CD4-positive, alpha-beta T cell treated with Interleukin-2 at 100 ng/mL for 4 hours (primary cell): ENCODE measurements at regions not wholly inside any gene's neighbourhood (a gene's known extent, or its start where the extent isn't known, plus 50 kb on each side); places are given as distances from the start of the nearest gene placed in this dataset.

Source experiments
- DNase-seq: peaks from one replicate; pipeline ENCODE4 v3.0.0-alpha.2; 2020; ENCODE audit warnings: low spot score

DNA sequence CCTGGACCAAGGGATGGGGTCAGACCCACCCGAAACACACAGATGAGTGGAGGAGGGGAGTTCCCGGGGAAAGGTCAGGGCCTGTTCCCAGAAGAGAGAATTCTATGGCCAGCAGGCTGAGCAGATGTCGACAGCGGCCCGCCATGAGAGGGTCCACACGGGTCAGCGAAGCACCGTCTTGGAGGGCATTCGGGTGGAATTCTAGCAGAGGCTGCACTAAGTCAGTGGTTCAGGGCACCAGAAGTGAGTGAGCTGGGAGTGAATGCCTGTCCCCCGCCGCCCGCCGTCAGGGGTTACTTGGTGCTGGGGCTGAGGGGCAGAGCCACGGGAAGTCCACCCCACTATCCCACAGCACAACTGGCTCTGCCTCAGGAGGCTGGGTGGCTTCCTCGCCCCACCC lies 96.2 kb upstream of the VSTM2B start:
- no peak for DNase-seq

DNA sequence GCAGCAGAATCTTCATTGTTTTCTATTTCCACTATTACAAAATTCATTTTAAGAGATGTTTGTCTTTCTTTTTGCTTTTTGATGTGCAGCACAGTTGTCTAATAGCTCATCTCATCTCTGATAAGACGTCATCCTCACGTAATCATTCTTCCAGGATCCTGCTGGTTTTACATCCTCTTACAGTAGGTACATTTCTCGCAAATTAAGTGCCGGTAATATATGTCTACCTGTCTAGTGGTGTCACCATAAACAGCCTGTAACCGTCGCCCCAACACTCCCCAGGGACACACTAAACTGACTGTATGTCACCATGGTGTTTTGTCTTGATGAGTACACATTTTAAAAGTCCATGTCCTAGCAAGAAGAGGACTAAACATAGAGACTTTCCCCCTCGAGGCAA lies 94.5 kb upstream of the VSTM2B start:
- DNase-seq: no peak

DNA sequence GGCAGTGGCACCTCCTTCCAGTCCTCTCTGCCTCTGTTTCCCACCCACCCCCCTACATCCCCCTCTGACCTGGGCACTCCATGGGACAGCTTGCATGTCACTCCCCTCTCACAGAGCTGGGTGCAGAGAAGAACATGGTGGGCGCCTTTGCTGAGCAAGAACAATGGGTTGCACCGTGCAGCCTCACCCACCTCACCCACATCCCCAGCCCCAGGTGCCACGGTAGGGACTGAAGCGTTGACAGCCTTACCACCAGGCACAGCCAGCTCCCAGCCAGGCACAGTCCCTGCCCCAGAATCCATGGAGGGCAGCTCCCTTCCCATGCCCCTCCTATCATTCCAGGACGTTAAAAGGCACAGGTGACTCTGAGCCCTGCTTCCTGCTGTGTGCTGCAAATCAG lies 93.1 kb upstream of the VSTM2B start:
- DNase-seq: no peak

DNA sequence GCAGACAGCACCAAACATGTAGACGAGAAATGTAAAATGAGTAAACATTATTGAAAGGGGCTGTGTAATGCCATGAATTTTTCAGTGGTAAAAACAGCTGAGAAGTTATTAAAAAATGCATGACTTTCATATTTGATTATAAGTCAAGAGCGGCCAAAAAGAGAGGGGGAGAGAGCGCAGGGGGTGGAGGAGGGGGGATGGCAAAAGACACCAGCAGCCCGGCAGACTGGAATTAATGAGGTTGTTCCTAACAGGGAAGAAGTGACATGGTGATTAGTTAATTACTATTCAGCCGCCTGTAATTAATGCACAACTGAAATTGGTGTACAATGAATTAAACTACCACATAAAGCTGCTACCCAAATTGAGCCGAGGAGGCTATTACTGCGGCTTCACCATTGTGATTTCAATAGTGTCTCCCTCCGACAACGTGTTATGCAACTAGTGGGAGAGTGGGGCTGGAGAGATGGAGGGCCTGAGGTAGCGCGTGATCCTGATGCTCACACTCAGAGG lies 89.1 kb upstream of the VSTM2B start:
- no peak for DNase-seq

DNA sequence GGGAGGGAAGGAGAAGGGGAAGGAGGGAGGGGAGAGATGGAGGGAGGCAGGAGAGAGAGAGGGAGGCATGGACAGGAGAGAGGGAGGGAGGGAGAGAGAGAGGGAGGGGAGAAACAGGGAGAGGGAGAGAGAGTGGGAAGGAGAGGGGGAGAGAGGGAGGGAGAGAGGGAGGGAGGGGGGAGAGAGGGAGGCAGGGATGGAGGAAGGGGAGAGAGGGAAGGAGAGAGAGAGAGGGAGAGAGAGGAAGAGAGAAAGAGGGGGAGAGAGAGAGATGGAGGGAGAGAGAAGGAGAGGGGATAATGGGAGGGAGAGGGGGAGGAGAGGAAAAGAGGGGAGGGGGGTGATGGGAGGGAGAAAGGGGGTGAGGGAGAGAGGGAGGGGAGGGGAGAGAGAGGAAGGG lies 86.8 kb upstream of the VSTM2B start:
- no peak for DNase-seq

DNA sequence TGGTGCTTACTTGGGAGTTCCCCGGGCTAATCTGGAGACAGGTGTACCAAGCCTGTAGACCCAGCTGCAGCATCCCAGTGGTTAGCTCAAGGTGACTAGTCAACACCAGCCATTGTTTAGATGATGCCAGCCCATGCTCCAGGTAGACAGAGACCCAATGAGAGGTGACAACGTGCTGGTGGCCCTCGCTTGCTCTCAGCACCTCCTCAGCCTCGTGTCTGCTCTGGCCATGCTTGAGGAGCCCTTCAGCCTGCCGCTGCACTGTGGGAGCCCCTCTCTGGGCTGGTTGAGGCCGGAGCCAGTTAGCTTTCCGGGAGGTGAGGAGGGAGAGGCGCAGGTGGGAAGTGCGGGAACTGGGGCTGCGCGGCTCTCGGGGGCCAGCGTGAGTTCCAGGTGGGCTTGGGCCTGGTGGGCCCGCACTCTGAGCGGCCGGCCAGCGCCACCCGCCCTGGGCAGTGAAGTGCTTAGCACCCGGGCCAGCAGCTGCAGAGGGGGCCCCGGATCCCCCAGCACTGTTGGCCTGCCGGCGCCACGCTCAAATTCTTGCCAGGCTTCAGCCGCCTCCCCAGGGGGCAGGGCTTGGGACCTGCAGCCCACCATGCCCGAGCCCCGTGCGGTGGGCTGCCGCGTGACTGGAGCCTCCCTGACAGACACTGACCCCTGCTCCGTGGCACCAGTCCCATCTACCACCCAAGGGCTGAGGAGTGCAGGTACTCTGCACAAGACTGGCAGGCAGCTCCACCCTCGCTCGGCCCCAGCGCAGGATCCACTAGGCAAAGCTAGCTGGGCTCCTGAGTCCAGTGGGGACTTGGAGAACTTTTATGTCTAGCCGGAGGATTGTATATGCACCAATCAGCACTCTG lies 85.9 kb upstream of the VSTM2B start:
- DNase-seq: no peak

DNA sequence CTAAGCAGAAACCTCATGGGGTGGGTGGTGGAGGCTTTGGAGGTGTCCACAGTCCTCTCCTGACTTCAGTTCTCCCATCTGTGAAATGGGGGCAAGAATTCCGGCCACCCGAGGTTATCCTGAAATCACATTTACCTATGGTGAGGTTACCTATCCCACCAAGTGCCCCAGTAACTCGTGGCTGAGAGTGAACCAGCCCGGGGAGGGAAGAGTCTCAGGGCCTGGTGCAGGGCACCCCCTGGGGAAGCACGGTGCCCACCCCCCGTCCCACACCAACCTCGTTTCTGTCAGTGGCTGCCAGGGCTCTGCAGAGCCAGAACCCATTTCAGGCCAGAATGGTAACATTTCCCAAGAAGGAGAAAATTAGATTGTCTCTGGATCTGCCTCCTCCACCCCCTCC lies 83.7 kb upstream of the VSTM2B start:
- DNase-seq: no peak

GRCh38 chr19:29442910-29443309 lies 82.9 kb upstream of the VSTM2B start:
- DNase-seq: no peak

DNA sequence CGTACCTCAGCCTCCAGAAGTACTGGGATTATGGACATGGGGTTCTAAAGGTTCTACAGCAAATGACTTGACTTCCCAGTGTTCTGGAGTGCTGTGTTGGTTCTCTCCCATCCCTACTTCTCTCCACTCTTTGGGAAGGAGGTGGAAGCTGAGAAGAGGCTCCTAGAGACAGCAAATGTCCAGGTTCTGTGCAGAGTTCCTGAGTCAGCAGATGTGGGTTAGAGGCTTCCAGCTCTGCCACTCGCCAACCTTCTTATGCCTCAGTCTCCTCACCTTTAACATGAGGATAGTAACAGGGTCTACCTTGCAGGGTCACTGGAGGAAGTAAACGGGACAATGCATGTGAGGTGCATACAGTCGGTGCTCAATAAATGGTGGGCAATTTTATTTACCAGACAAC lies 80.5 kb upstream of the VSTM2B start:
- no peak for DNase-seq

DNA sequence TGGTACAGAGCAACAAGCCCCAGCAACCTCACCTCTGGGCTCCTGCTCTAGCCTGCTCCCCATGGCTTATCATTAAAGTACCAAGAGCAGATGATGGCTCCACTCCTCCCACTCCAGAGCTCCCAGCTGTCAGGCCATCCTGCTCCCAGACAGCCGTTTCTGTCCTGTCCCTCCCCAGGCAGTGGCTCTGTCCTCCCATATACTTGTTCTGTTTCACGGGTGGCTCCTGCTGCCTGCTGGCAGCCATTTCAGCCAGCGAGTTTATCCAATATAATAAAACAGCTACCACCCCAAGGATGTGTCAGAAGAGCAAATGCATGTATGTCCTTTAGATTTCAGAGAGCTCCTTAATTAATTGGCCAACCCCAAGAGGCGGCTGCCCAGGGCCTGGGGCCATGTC lies 79.4 kb upstream of the VSTM2B start:
- DNase-seq: no peak

DNA sequence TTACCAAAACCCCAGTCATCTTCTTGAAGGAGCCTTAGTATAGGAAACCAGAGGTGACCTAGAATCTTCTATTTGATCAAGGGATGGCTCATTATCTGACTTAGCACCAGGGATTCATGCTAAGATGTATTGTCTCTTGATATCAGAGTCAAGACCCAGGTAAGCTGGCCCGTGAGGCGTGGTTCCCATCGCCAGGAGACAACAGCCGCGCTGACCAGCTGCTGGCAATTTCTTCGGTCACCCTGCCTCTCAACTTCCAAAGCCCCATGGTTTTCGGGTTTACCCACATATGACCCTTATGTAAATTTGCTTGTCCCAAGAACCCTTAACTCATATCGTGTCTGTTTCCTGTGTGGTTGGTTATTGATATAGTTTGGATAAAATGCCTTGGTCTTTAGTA lies 77.7 kb upstream of the VSTM2B start:
- no peak for DNase-seq

DNA sequence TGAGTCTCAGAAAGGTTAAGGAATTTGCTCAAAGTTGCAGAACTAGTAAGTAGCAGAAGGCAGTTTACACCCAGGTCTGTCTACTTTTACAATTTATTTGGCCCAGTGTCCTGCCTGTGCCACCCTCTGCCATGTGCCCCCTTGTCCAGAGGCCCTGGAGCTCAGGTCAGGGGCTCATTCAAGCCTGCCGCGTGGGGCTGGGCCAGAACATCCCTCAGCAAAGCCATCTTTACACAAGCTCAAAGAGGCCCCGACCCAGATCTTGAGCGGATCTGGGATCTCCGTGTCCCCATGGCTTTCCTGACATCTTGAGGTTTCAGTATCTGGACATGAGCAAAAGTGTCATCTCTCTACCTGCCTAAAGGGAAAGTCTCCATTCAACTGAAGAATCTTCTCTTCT lies 76.4 kb upstream of the VSTM2B start:
- no peak for DNase-seq

DNA sequence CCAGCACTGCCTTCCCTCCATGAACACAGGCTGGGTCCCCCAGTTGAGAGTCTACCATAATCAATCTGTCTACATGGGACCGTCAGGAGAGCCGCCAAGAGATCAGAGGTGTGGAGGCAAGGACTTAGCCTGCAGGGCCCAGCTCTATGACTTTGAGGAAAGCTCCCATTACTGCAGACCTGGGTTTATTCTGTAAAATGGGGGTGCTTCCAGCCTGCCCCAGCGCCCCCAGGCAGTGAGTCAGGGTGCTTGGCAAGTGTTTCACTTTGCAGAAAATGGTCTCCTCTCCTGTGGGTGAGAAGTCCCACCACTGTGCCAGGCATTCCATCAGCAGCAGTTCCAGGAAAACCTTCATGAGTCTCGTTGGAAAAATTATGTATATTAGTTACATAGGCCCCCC lies 75.5 kb upstream of the VSTM2B start:
- no peak for DNase-seq

DNA sequence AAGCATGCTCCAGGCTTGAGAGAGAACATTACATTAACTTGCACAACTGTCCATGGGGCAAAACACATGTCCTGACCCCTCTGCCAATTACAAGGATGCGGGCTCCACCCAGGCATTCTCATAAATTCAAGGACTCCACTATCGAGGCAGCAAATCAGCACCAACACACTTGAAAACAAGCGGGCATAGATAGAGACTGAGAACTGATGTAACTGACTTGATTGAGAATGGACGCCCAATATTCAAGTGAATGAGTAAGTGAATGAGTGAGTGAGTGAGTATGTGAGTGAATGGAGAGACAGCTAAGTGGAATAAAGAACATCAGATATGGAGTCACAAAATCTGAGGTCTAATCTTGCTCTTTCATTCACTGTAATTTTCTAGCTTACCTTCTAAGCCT lies 75.0 kb upstream of the VSTM2B start:
- DNase-seq: no peak

DNA sequence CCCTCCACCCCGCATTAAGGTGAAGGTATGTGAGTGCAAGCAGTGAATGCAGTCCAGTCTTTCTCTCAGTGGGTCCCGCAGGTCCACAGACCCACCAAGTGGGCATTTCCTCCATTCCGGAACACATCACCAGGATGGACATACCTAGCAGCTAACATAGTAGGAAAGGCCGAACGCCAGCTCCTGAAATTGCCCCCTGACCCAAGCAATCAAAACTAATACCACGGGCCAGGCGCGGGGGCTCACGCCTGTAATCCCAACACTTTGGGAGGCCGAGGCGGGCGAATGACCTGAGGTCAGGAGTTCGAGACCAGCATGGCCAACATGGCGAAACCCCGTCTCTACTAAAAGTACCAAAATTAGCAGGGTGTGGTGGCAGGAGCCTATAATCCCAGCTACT lies 71.7 kb upstream of the VSTM2B start:
- no peak for DNase-seq

DNA sequence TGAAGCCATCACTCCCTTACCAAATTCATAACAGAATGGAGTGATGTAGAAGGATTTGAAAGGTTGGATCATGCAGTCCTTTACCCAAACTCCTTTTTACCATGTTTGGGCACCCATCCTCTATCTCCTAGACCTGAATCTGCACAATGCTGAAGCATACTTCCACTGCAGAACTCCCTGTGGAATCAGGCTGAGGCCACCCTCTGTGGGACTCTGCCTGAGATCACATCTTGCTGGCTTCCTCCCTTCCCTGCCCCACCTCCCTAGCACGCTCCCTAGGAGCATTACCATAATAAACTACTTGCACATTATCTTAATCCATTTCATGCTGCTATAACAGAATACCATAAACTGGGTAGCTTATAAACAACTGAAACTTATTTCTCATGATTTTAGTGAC lies 68.4 kb upstream of the VSTM2B start:
- no peak for DNase-seq

DNA sequence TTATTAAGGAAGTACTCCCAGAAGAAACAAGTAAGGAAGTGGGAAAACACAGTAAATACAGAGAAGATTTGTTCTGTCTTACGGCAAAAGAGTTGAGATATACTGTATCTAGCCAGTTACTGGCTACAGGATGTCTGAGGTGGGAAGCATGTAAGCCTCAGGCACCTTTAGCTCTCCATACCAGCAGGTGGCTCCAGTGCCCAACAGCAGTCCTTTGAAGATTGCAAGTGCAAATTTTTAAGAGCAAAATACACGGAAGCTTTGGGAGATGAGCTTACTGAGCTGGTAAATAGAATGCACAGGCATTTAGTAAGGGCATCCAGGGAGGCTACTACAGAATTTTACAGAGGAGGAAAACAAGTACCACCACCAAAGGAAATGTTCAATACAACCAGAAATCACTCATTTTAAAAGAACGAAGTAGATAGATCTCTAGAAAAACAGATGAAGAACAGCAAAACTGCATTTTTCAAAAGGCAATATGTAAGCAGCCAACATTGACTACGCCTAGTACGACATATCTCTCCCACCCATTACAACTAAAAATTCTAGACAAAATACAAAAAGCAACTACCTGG lies 57.9 kb upstream of the VSTM2B start:
- peak; percentile 1 for DNase-seq

DNA sequence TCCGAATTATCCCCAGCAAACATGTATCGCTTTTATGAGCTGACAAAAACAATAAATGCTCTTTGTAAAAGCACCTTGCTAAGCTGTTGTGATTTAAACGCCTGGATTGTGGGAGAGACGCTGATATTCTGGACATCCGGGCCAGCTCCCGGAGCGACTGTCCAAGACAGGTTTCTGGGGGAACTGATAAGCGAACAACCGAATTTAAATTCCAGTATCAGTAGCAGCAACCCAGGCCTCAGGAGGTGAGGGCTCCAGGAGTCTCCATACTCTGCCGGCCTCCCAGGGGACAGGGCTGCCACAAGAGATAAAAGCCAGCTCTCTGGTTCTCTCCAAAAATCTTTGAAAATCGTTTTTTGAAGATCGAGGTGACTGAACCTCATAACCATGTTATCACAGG lies 50.3 kb upstream of the VSTM2B start:
- DNase-seq: no peak
